ENCODE measurements at regions not wholly inside any gene's neighbourhood (a gene's known extent, or its start where the extent isn't known, plus 50 kb on each side); places are given as distances from the start of the nearest gene placed in this dataset.

DNA sequence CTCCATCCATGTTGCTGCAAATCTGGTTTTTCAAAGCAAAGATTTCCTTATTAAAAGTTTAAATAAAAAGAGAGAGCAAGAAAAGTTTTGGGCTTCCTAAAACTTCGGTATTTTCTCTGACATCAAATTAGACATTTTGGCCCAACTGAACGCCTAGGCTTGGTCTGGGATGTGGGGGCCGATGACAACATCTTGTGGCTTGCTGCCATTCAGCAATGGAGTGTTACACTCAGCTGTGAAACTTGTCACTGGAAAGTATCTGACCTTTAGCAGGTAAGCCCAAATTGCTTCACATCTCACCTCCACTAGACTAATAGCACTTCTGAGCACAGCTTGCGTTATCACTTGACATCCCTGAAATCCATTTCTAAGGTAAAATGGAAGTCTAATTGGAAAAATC, 320.6 kb downstream of the GATA3 start (continued):
- TF ChIP-seq, protein P1, sequence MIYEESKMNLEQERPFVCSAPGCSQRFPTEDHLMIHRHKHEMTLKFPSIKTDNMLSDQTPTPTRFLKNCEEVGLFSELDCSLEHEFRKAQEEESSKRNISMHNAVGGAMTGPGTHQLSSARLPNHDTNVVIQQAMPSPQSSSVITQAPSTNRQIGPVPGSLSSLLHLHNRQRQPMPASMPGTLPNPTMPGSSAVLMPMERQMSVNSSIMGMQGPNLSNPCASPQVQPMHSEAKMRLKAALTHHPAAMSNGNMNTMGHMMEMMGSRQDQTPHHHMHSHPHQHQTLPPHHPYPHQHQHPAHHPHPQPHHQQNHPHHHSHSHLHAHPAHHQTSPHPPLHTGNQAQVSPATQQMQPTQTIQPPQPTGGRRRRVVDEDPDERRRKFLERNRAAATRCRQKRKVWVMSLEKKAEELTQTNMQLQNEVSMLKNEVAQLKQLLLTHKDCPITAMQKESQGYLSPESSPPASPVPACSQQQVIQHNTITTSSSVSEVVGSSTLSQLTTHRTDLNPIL (CRISPR knock-in tag; IDR thresholded peaks at IDR 0.05; ENCODE audit: low read depth), result no peak
- TF ChIP-seq CSDC2 (CRISPR knock-in tag; IDR thresholded peaks at IDR 0.05), result no peak
- no peak for TF ChIP-seq GLIS3 (CRISPR knock-in tag; IDR thresholded peaks at IDR 0.05)

DNA sequence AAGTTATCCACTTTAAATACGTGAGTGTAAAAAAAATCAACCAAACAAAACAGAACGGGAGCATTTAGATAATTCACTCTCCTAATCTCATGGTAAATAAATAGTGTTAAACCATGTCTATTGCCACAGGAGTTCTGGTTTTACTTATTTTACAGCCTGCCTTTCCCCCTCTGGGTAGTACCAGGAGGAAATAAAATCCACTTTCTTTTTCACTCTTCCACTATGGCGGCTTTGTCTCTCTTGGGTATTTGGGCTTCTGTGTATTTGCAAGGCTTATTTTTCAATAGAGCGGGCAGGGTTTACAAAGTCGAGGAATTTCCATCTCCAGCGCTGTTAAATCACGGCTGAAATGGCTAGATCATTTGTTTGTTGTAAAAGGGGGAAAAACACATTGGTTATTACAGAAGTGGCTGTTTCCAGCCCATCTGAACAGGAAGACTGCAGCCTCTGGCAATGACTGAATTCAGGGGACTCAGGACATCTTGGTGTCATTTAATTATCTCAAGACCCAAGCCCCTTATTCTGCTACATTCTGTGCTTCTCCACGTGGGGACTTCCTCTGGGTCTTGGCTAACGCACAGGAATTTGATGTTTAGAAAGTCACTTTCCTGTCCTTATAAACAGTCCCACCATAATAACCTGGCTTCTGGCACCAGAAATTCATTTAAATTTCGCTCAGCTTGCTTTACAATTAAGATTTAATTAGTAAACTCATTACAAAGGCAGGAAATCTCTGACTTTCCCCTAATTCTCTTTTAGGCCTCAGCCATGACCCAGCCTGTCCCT, 323.9 kb downstream of the GATA3 start:
- ATAC-seq, result no peak
- TF ChIP-seq TOX (CRISPR knock-in tag; IDR thresholded peaks at IDR 0.05; ENCODE audit: borderline replicate concordance) (no peak), PATZ1 (CRISPR knock-in tag; IDR thresholded peaks at IDR 0.05; ENCODE audit: borderline replicate concordance) (no peak), ZNF565 (CRISPR knock-in tag; conservative IDR thresholded peaks at IDR 0.05; ENCODE audit: low read depth) (no peak), ZNF8 (CRISPR knock-in tag; IDR thresholded peaks at IDR 0.05) (no peak), GLIS3 (CRISPR knock-in tag; IDR thresholded peaks at IDR 0.05) (no peak), ZFP30 (CRISPR knock-in tag; IDR thresholded peaks at IDR 0.05) (no peak), PPARA (CRISPR knock-in tag; IDR thresholded peaks at IDR 0.05; ENCODE audit: borderline replicate concordance) (no peak), TCF4 (CRISPR knock-in tag; IDR thresholded peaks at IDR 0.05; ENCODE audit: borderline replicate concordance) (no peak), BACH2 (CRISPR knock-in tag; IDR thresholded peaks at IDR 0.05; ENCODE audit: borderline replicate concordance) (no peak), ARNTL (CRISPR knock-in tag; IDR thresholded peaks at IDR 0.05; ENCODE audit: borderline replicate concordance, low read depth) (no peak), ZNF70 (CRISPR knock-in tag; IDR thresholded peaks at IDR 0.05) (no peak), RARB (CRISPR knock-in tag; IDR thresholded peaks at IDR 0.05) (no peak), ESRRG (CRISPR knock-in tag; IDR thresholded peaks at IDR 0.05) (no peak)
- TF ChIP-seq, protein P2, sequence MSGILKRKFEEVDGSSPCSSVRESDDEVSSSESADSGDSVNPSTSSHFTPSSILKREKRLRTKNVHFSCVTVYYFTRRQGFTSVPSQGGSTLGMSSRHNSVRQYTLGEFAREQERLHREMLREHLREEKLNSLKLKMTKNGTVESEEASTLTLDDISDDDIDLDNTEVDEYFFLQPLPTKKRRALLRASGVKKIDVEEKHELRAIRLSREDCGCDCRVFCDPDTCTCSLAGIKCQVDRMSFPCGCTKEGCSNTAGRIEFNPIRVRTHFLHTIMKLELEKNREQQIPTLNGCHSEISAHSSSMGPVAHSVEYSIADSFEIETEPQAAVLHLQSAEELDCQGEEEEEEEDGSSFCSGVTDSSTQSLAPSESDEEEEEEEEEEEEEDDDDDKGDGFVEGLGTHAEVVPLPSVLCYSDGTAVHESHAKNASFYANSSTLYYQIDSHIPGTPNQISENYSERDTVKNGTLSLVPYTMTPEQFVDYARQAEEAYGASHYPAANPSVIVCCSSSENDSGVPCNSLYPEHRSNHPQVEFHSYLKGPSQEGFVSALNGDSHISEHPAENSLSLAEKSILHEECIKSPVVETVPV (CRISPR knock-in tag; IDR thresholded peaks at IDR 0.05), result no peak
- TF ChIP-seq, protein P1 (CRISPR knock-in tag; IDR thresholded peaks at IDR 0.05; ENCODE audit: low read depth), result no peak

GRCh38 chr10:8379906-8380832, 325.7 kb downstream of the GATA3 start:
- no peak for TF ChIP-seq ZC3H10 (CRISPR knock-in tag; IDR thresholded peaks at IDR 0.05)
- TF ChIP-seq ZFP3 (CRISPR knock-in tag; IDR thresholded peaks at IDR 0.05), result no peak
- TF ChIP-seq, protein P1 (CRISPR knock-in tag; IDR thresholded peaks at IDR 0.05; ENCODE audit: low read depth), result no peak
- no peak for TF ChIP-seq TOX (CRISPR knock-in tag; IDR thresholded peaks at IDR 0.05; ENCODE audit: borderline replicate concordance)
- no peak for TF ChIP-seq PPARA (CRISPR knock-in tag; IDR thresholded peaks at IDR 0.05; ENCODE audit: borderline replicate concordance)
- no peak for TF ChIP-seq ARNTL (CRISPR knock-in tag; IDR thresholded peaks at IDR 0.05; ENCODE audit: borderline replicate concordance, low read depth)
- TF ChIP-seq ZNF70 (CRISPR knock-in tag; IDR thresholded peaks at IDR 0.05), result no peak
- no peak for TF ChIP-seq ESRRG (CRISPR knock-in tag; IDR thresholded peaks at IDR 0.05)
- TF ChIP-seq OSR1 (CRISPR knock-in tag; IDR thresholded peaks at IDR 0.05), result no peak
- TF ChIP-seq, protein P3, sequence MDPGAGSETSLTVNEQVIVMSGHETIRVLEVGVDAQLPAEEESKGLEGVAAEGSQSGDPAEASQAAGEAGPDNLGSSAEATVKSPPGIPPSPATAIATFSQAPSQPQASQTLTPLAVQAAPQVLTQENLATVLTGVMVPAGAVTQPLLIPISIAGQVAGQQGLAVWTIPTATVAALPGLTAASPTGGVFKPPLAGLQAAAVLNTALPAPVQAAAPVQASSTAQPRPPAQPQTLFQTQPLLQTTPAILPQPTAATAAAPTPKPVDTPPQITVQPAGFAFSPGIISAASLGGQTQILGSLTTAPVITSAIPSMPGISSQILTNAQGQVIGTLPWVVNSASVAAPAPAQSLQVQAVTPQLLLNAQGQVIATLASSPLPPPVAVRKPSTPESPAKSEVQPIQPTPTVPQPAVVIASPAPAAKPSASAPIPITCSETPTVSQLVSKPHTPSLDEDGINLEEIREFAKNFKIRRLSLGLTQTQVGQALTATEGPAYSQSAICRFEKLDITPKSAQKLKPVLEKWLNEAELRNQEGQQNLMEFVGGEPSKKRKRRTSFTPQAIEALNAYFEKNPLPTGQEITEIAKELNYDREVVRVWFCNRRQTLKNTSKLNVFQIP (CRISPR knock-in tag; IDR thresholded peaks at IDR 0.05; ENCODE audit: borderline replicate concordance, low read depth), result no peak
- TF ChIP-seq SNAI2 (CRISPR knock-in tag; IDR thresholded peaks at IDR 0.05), result no peak
- TF ChIP-seq ISL1 (CRISPR knock-in tag; IDR thresholded peaks at IDR 0.05), result no peak
- TF ChIP-seq ZNF8 (CRISPR knock-in tag; IDR thresholded peaks at IDR 0.05), result no peak
- TF ChIP-seq ZFP30 (CRISPR knock-in tag; IDR thresholded peaks at IDR 0.05), result no peak
- no peak for TF ChIP-seq PATZ1 (CRISPR knock-in tag; IDR thresholded peaks at IDR 0.05; ENCODE audit: borderline replicate concordance)
- no peak for TF ChIP-seq RARB (CRISPR knock-in tag; IDR thresholded peaks at IDR 0.05)
- TF ChIP-seq BACH2 (CRISPR knock-in tag; IDR thresholded peaks at IDR 0.05; ENCODE audit: borderline replicate concordance), result no peak
- no peak for TF ChIP-seq GLIS3 (CRISPR knock-in tag; IDR thresholded peaks at IDR 0.05)
- ATAC-seq, result no peak
